Motor neuron (in vitro differentiated cells): ENCODE measurements at regions not wholly inside any gene's neighbourhood (a gene's known extent, or its start where the extent isn't known, plus 50 kb on each side); places are given as distances from the start of the nearest gene placed in this dataset.

Experiments
- ATAC-seq, 8 experiments: fragments of 200-7000 bp; cut with Tn5 transposase; replicated peaks in 6 of 8; 2 replicates each; pipeline ENCODE4 v1.8.0; 2021; ENCODE audit warnings: mild to moderate bottlenecking in 8 of 8, moderate library complexity in 8 of 8
- H3K27ac ChIP-seq, 2 donors: fragments of 250-450 bp; sonication (Bioruptor Pico); 2 replicates each; pipeline ENCODE4 v1.9.0; 2021; ENCODE audit warnings: antibody characterized with exemption in 2 of 2, mild to moderate bottlenecking in 2 of 2, moderate library complexity in 1 of 2
- H3K4me1 ChIP-seq, 2 donors: fragments of 250-450 bp; sonication (Bioruptor Pico); replicated peaks in 1 of 2; 2 replicates each; pipeline ENCODE4 v1.6.1; 2021; ENCODE audit warnings: antibody characterized with exemption in 2 of 2, mild to moderate bottlenecking in 2 of 2, moderate library complexity in 1 of 2
- H3K4me3 ChIP-seq, 5 donors: fragments of 250-450 bp; sonication (Bioruptor Pico); 2 replicates each; pipeline ENCODE4 v1.9.0; 2021; ENCODE audit warnings: antibody characterized with exemption in 5 of 5, mild to moderate bottlenecking in 5 of 5, moderate library complexity in 4 of 5
- WGBS, 10 experiments: fragments of 450-650 bp; shearing (Covaris generic); methylation state at CpG; one replicate each; pipeline ENCODE4 v1.0.0; 2022; 5-methylcytosine and 5-hydroxymethylcytosine counted together
- in situ Hi-C, 9 experiments: fragments of 400-800 bp; cut with MboI; loops; one replicate each; pipeline ENCODE4 v1.15.0; 2021; ENCODE audit warnings: low sequenced_read_pairs in 9 of 9, low pct_unique_long_range_greater_than_20kb in 2 of 9; ENCODE audit not compliant: unreplicated experiment in 9 of 9

DNA sequence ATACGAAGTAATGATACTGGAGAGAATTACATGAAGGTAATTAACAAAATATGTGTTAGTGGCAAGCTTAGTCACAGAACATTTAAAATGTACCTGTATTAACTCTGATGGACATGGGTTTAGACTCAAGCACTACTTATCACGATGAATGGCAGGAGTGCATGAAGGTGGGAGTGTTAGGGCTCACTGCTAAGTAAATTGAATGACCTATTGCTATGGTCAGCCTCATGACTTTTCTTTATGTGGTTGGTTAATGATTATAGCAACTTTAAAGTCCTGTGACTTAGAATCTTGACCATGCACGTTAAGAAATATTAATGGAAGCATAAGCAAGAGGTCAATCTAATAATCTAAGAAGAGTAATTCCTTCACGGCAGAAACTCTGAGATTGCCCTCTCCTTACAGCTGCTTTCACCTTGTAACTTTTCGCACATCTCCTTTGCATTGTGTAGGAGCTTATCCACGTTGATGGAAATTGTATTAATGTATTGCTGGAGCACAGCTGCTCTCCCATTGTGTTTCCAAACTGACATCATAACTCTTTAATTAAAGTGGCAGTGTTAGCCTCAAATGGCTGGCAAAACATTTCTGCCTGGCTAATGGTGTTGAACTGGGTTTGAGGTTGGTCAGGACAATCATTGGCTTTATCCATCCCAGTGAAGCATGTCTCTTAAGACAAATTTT lies 114.5 kb downstream of the RXFP2 start:
- H3K27ac ChIP-seq, result peak overlapping the region in 1 of 2 donors; percentile 43
- 0 to 96% (median 56%) methylated on average over 1 to 6 of the region's 6 CpGs; no CpG with 5 or more reads in 1 of the 10 experiments for WGBS, 10 experiments
- peak in 5 of 8 experiments; percentile 62 to 87 (median 77) for ATAC-seq
- H3K4me3 ChIP-seq, result no peak overlapping the region
- peaks cover 16 to 21% of the 10 kb centered on the region in 2 donors for H3K4me1 ChIP-seq
- in situ Hi-C loops, result no loop called here

DNA sequence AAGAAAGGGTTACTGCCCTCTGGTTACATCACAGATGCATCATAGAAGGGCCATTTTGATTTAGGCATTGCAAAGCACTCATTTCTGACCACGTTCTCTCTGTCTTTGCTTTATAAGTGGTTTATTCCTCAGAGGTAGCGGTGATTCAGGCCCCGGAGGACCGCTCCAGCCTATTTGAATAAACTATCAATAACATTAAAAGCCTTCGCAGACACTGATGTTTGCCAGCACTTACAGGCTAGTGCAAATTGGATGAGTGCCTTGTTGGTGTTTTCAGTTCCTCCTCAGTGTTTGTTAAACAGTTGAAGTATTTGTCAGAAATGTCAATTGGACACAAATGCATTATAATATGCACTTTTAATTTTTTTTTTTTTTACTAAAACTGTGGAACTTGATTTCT lies 120.2 kb downstream of the RXFP2 start:
- peak overlapping the region; percentile 67 to 76 for H3K27ac ChIP-seq
- H3K4me1 ChIP-seq, result peaks cover 24 to 31% of the 10 kb centered on the region in 2 donors
- ATAC-seq, result peak in 6 of 8 experiments; percentile 72 to 99 (median 99)
- 14 to 69% (median 38%) methylated on average over 1 to 5 of the region's 5 CpGs; no CpG with 5 or more reads in 1 of the 10 experiments for WGBS, 10 experiments
- in situ Hi-C loops, result no loop called here
- H3K4me3 ChIP-seq, result peak overlapping the region in 1 of 5 donors; percentile 1

DNA sequence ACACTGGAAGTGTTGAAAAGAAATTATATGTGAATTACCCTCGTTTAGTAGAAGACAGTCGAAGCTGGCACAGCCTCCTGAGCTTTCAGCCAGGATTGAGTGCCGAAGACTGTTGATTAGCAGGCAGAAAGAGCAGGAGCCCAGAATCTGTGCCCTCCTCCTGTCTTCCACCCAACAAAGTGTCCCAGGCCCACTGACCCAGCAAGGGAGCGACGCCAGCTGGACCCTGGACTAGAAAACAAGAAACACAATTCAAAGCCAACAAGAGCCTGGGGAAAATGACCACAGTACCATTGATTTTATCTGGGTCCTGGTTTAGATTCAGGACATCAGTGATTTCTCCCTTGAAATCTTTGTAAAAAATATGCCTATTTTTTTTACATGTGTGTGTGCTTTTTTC lies 120.7 kb downstream of the RXFP2 start:
- peak in 5 of 8 experiments; percentile 17 to 39 (median 26) for ATAC-seq
- Histone ChIP-seq H3K27ac (peak overlapping the region; percentile 66 to 76), H3K4me3 (peak overlapping the region in 1 of 5 donors; percentile 1), H3K4me1 (peaks cover 26 to 35% of the 10 kb centered on the region in 2 donors)
- in situ Hi-C loops, result no loop called here
- 23 to 87% (median 81%) methylated on average over 3 to 5 of the region's 5 CpGs; no CpG with 5 or more reads in 3 of the 10 experiments for WGBS, 10 experiments

DNA sequence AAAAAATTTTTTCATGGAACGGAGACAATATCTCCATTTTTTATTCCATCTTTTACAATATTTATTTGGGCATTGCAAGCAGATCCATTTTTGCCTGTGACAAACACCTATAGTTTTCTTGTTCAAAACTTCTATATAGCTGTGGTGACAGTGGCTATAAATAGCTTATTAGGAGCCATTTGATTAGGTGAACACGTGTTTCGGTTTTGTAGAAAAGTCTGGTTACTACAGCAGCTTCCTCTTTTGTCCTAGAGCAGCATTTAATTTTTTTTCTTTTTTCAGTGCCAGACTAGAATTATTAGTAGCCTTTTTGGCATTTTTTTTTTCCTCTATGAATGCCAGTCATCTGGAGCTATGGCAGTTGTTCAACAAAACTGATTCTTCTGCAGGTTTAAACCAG lies 123.5 kb downstream of the RXFP2 start:
- ATAC-seq, result no peak
- Histone ChIP-seq H3K27ac (no peak overlapping the region), H3K4me1 (peaks cover 30 to 36% of the 10 kb centered on the region in 2 donors), H3K4me3 (no peak overlapping the region)
- in situ Hi-C loops, result no loop called here
- WGBS, 10 experiments, result 40 to 100% (median 95%) methylated on average over 1 to 3 of the region's 3 CpGs; no CpG with 5 or more reads in 2 of the 10 experiments

DNA sequence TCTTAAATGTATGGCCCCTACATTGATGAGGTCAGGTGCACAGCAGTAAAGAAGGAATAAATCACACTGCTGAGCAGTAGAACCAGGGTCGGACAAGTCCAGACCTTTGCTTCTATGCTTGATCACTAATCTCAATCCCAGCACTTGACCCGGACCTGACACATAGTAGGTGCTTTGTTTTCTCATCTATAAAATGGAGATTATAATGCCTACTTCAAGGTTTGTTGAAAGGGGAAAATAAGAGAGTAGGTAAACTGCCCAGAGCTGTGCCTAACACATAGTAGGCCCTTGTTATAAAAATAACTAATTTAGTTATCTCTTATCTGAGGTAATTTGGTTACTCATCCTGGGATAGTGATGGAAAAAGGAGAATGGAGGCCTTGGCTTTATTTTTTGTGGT lies 125.0 kb downstream of the RXFP2 start:
- H3K4me3 ChIP-seq, result no peak overlapping the region
- in situ Hi-C loops, result no loop called here
- WGBS, 10 experiments, result 33 to 100% (median 85%) methylated on average over 1 to 2 of the region's 2 CpGs; no CpG with 5 or more reads in 3 of the 10 experiments
- no peak for ATAC-seq
- no peak overlapping the region for H3K27ac ChIP-seq
- peaks cover 18 to 21% of the 10 kb centered on the region in 2 donors for H3K4me1 ChIP-seq

DNA sequence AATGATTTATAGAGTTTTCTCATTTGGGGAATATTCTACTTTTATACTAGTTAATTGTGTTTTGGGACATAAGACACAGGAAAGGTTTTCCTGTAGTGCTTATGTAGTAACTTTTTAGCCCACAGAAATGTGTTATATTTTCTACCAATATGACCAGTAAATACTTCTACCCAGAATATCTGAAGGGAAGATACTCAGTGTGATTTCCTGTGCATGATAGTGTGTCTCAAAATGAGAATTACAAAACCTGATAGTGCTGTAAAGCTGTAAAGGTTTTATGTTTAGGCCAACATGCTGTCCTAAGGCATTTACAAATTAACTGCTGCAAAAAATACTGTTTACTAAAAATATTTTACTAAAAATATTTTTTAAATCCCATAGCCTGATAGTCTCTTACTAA lies 126.8 kb downstream of the RXFP2 start:
- H3K27ac ChIP-seq, result peak overlapping the region in 1 of 2 donors; percentile 68
- ATAC-seq, result no peak
- no peak overlapping the region for H3K4me3 ChIP-seq
- in situ Hi-C loops, result no loop called here
- H3K4me1 ChIP-seq, result peaks cover 5 to 6% of the 10 kb centered on the region in 2 donors

DNA sequence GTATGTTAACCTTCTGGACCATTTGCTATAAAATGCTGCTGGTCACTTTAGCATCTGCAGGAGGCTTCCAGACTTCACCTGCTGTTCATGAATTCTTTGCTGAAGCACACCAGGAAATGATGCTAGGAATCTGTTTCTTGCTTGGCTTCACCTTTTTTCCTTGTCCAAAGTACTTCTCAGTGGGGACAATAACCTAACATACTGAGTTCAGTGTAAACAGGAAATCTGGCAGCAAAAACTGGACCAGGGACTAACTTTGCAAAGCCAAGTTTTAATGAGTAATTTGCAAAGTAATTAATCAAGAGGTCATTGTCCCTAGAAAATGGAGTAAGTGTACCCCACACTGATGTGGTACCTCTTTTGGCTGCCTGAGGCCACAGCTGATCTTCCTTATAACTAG lies 128.4 kb downstream of the RXFP2 start:
- in situ Hi-C loops, result no loop called here
- ATAC-seq, result no peak
- H3K4me1 ChIP-seq, result peaks cover 5 to 8% of the 10 kb centered on the region in 2 donors

DNA sequence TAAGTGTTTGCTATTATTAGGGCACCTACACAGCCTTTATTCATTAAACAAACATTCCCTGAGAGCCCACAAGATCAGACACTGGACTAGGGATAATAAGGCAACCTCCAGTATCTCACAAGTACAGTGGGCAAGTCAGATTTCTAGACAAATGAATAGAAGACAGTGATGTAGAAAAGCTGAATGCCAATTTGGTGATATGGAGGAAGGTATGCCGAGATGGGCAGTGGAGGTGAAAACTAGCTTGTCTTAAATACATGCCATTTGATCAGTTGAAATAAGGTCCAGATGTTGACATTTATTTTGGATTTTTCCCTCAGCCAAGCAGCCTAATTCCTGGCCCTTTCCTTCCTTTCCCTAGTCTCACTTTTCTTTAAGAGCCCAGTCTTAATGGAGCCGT lies 130.3 kb downstream of the RXFP2 start:
- in situ Hi-C loops, result no loop called here
- peaks cover 5 to 23% of the 10 kb centered on the region in 2 donors for H3K4me1 ChIP-seq
- H3K4me3 ChIP-seq, result no peak overlapping the region
- H3K27ac ChIP-seq, result no peak overlapping the region
- no peak for ATAC-seq
- 95 to 100% (median 100%) methylated on average over 1 to 2 of the region's 2 CpGs; no CpG with 5 or more reads in 3 of the 10 experiments for WGBS, 10 experiments

More for the DNA sequence above, 128.4 kb downstream of the RXFP2 start:
- no peak overlapping the region for H3K27ac ChIP-seq
- H3K4me3 ChIP-seq, result no peak overlapping the region

DNA sequence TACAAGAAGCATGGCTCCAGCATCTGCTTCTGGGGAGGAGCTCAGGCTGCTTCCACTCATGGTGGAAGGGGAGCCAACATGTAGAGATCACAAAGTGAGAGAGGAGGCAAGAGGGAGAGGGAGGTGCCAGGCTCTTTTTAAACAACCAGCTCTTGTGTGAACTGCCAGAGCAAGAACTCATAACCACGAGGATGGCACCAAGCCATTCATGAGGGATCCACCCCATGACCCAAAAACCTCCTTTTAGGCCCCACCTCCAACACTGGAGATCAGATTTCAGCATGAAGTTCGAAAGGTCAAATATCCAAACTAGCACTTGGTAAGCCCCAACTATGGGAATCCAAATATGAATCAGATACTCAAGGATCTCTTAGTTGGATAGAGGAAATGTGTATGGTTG lies 131.2 kb downstream of the RXFP2 start:
- no peak overlapping the region for H3K4me3 ChIP-seq
- in situ Hi-C loops, result no loop called here
- H3K4me1 ChIP-seq, result peaks cover 2 to 25% of the 10 kb centered on the region in 2 donors
- ATAC-seq, result peak in 2 of 8 experiments; percentile 14 to 31
- no peak overlapping the region for H3K27ac ChIP-seq
- WGBS, 10 experiments, result 0 to 100% (median 65%) methylated on average over 1 to 2 of the region's 2 CpGs; no CpG with 5 or more reads in 2 of the 10 experiments

DNA sequence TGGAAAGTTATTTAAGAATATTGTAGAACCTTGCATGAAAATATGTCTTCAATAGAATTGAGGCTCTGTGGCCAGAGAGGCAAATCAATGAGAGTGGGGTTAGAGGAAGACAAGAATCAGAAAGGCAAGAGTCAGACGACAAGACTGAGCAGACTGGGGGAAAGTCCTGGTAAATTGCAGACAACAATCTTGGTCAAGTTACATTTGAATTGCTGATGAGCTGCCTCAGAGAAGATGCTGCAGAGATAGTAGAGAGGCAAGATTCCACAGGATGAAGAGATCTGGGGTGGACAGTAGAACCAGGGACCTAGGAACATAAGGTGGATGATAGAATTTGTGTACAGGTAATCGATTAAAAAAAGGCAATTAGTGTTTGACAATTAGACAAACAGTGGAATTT lies 133.8 kb downstream of the RXFP2 start:
- Histone ChIP-seq H3K4me3 (no peak overlapping the region), H3K4me1 (peaks cover 2 to 43% of the 10 kb centered on the region in 2 donors), H3K27ac (no peak overlapping the region)
- 38 to 100% (median 55%) methylated on average over 1 to 2 of the region's 2 CpGs; no CpG with 5 or more reads in 1 of the 10 experiments for WGBS, 10 experiments
- peak in 3 of 8 experiments; percentile 51 to 75 (median 66) for ATAC-seq
- in situ Hi-C loops, result no loop called here

DNA sequence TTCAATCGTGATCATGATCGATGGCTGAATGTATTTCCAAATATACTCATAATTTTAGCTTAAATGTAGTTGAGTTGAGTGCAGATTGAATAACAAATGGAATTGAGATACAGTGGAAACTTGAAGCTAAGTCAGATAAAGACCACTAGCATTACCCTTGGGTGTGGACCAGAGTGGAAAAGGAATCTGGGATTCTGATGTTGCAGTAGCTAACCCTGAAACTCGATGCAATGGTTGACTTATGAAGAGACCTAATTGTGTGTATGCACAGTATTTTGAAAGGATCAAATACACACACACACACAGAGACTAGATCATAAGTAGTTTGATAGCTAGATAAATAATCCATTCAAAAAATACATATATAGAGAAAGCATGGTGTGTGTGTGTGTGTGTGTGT lies 135.8 kb downstream of the RXFP2 start:
- peak in 3 of 8 experiments; percentile 50 to 63 (median 61) for ATAC-seq
- H3K4me1 ChIP-seq, result peaks cover 5 to 53% of the 10 kb centered on the region in 2 donors
- WGBS, 10 experiments, result 0 to 100% (median 67%) methylated on average over 2 to 3 of the region's 3 CpGs; no CpG with 5 or more reads in 4 of the 10 experiments
- no peak overlapping the region for H3K4me3 ChIP-seq
- H3K27ac ChIP-seq, result no peak overlapping the region
- in situ Hi-C loops, result no loop called here

DNA sequence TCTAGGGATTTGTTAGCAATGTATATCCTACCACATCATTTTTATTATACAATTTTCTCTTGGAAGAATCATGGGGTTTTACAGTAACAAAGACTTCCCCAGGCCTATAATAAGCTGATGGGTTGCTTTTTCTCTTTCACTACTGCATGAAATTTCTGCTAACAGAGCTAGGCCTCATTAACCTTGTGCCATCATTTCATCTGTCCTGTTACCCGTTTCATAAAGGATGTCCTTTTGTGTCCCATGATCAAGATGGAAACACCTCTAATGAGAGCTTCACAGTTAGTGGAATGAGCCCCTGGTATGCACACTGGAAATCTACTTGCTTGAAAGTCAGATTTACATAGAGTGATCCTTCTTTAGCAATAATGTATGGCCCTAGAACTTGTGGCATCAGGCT lies 138.7 kb downstream of the RXFP2 start:
- WGBS, 10 experiments, result 0 to 83% (median 31%) methylated on average over 1 of the region's 1 CpG; no CpG with 5 or more reads in 4 of the 10 experiments
- H3K4me1 ChIP-seq, result peaks cover 7 to 48% of the 10 kb centered on the region in 2 donors
- H3K27ac ChIP-seq, result no peak overlapping the region
- H3K4me3 ChIP-seq, result no peak overlapping the region
- ATAC-seq, result peak in 5 of 8 experiments; percentile 15 to 63 (median 38)
- in situ Hi-C loops, result no loop called here

DNA sequence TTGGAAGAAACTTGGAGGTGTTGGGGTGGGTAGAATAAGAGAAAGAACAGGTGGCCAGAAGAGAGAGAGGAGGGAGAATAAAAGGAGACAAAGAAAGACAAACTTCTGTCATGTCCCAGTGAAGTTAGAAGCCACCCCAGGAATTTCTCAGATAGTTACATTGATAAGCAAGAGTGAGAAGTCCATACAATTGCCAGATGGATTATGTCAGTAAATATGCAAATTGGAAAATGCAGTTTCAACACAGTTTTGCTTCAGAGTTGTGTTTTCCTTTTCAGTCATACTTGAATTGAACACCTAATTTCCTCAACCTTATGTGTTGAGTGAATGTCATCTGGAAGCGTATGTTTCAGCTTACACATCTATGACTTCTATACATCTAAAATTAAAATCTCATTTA lies 139.2 kb downstream of the RXFP2 start:
- 88 to 100% (median 100%) methylated on average over 1 of the region's 1 CpG; no CpG with 5 or more reads in 1 of the 10 experiments for WGBS, 10 experiments
- in situ Hi-C loops, result no loop called here
- no peak overlapping the region for H3K4me3 ChIP-seq
- peaks cover 7 to 43% of the 10 kb centered on the region in 2 donors for H3K4me1 ChIP-seq
- no peak overlapping the region for H3K27ac ChIP-seq
- ATAC-seq, result no peak
